Right forelimb (tissue), 1 donor: ENCODE measurements at regions not wholly inside any gene's neighbourhood (a gene's known extent, or its start where the extent isn't known, plus 50 kb on each side); places are given as distances from the start of the nearest gene placed in this dataset.

ENCODE experiments used
- DNase-seq: peaks from one replicate; pipeline ENCODE4 v3.0.0-alpha.2; 2018

GRCh38 chr12:66919466-66919865 lies 240.6 kb upstream of the GRIP1 start:
- DNase-seq = no peak

- no peak for DNase-seq
These were observed 241.3 kb upstream of the GRIP1 start for GRCh38 chr12:66920205-66920604.

GRCh38 chr12:66921151-66921550 lies 242.3 kb upstream of the GRIP1 start:
- no peak for DNase-seq

GRCh38 chr12:66925083-66925482 lies 246.2 kb upstream of the GRIP1 start:
- DNase-seq = no peak

- no peak for DNase-seq
These were observed 250.2 kb upstream of the GRIP1 start for GRCh38 chr12:66929121-66929520.

GRCh38 chr12:66931091-66931490 lies 252.2 kb upstream of the GRIP1 start:
- no peak for DNase-seq

- no peak for DNase-seq
These were observed 253.2 kb upstream of the GRIP1 start for GRCh38 chr12:66932126-66932525.

- DNase-seq = no peak
These were observed 255.6 kb upstream of the GRIP1 start for GRCh38 chr12:66934302-66935062.

GRCh38 chr12:66941150-66941549 lies 262.3 kb upstream of the GRIP1 start:
- no peak for DNase-seq

- DNase-seq = no peak
These were observed 264.0 kb upstream of the GRIP1 start for GRCh38 chr12:66942741-66943465.

GRCh38 chr12:66944365-66944764 lies 265.5 kb upstream of the GRIP1 start:
- DNase-seq = no peak

GRCh38 chr12:66945189-66945817 lies 266.4 kb upstream of the GRIP1 start:
- DNase-seq = no peak

GRCh38 chr12:66947119-66947518 lies 268.2 kb upstream of the GRIP1 start:
- no peak for DNase-seq

- DNase-seq = no peak
These were observed 273.8 kb upstream of the GRIP1 start for GRCh38 chr12:66952668-66953067.

GRCh38 chr12:66956300-66956699 lies 277.4 kb upstream of the GRIP1 start:
- DNase-seq = no peak

- no peak for DNase-seq
These were observed 280.4 kb upstream of the GRIP1 start for GRCh38 chr12:66959276-66959675.

- no peak for DNase-seq
These were observed 281.1 kb upstream of the GRIP1 start for GRCh38 chr12:66960006-66960405.

- no peak for DNase-seq
These were observed 282.1 kb upstream of the GRIP1 start for GRCh38 chr12:66960704-66961690.

- no peak for DNase-seq
These were observed 283.4 kb upstream of the GRIP1 start for GRCh38 chr12:66962290-66962689.

- DNase-seq = no peak
These were observed 285.0 kb upstream of the GRIP1 start for GRCh38 chr12:66963901-66964300.

- no peak for DNase-seq
These were observed 285.8 kb upstream of the GRIP1 start for GRCh38 chr12:66964629-66965028.

GRCh38 chr12:66965621-66966020 lies 286.7 kb upstream of the GRIP1 start:
- no peak for DNase-seq

- DNase-seq = no peak
These were observed 292.9 kb upstream of the GRIP1 start for GRCh38 chr12:66971816-66972215.
